ENCODE measurements at regions not wholly inside any gene's neighbourhood (a gene's known extent, or its start where the extent isn't known, plus 50 kb on each side); places are given as distances from the start of the nearest gene placed in this dataset.

- TF ChIP-seq, protein P1, sequence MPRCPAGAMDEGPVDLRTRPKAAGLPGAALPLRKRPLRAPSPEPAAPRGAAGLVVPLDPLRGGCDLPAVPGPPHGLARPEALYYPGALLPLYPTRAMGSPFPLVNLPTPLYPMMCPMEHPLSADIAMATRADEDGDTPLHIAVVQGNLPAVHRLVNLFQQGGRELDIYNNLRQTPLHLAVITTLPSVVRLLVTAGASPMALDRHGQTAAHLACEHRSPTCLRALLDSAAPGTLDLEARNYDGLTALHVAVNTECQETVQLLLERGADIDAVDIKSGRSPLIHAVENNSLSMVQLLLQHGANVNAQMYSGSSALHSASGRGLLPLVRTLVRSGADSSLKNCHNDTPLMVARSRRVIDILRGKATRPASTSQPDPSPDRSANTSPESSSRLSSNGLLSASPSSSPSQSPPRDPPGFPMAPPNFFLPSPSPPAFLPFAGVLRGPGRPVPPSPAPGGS (IDR thresholded peaks at IDR 0.05), result no peak
- no peak for TF ChIP-seq EHF (CRISPR knock-in tag; IDR thresholded peaks at IDR 0.05)
Measured at GRCh38 chr17:79152110-79152509, 77.5 kb downstream of the ENGASE start (continued).

- no peak for FAIRE-seq
- WGBS (ENCODE audit: missing lambda C conversion rate), result 56% methylated on average over 16 of the region's 19 CpGs
Measured at GRCh38 chr17:79150799-79151198, 76.2 kb downstream of the ENGASE start.

GRCh38 chr17:79150035-79150733 lies 75.6 kb downstream of the ENGASE start:
- H3K4me1 ChIP-seq, result peaks cover 10% of the 10 kb centered on the region; the same call in 1 of the 3 replicates
- no peak for DNase-seq (ENCODE audit: low read depth in 1 of 2, low spot score in 1 of 2)
- ChIA-PET CTCF (interaction anchor here (1.0 to 1.4 kb wide), 4 partner anchors 9 to 243 kb away, joined by 3 read pairs; no protein-coding TSS in a partner anchor), POLR2A (no interaction called here)
- no peaks in the 10 kb centered on the region for H3K9me3 ChIP-seq
- FAIRE-seq, result no peak
- peak in 1 of 2 experiments; percentile 5; a peak in 2 of 6 replicates for ATAC-seq
- WGBS (ENCODE audit: missing lambda C conversion rate), result 58% methylated on average over 14 of the region's 14 CpGs
- H3K4me3 ChIP-seq, result no peak overlapping the region
- TF ChIP-seq FOSL2 (IDR thresholded peaks at IDR 0.05) (no peak), FOSL2 (CRISPR knock-in tag; IDR thresholded peaks at IDR 0.05) (no peak), RCOR1 (IDR thresholded peaks at IDR 0.05; ENCODE audit: low read depth, low read length) (no peak), NFE2L2 (conservative IDR thresholded peaks at IDR 0.05; ENCODE audit: low read length) (no peak), JUNB (IDR thresholded peaks at IDR 0.05) (no peak), KDM5A (IDR thresholded peaks at IDR 0.05) (no peak), FOSB (CRISPR knock-in tag; IDR thresholded peaks at IDR 0.05) (no peak)
- TF ChIP-seq, protein P2, sequence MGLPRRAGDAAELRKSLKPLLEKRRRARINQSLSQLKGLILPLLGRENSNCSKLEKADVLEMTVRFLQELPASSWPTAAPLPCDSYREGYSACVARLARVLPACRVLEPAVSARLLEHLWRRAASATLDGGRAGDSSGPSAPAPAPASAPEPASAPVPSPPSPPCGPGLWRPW (IDR thresholded peaks at IDR 0.05), result no peak
- H3K27ac ChIP-seq, result no peak overlapping the region
- H3K4me2 ChIP-seq, result no peak overlapping the region

More at GRCh38 chr17:79150799-79151198, 76.2 kb downstream of the ENGASE start:
- CTCF ChIA-PET, result interaction anchor here (1.0 to 1.4 kb wide), 2 partner anchors 10 to 242 kb away, joined by 3 read pairs; no protein-coding TSS in a partner anchor
- H3K27ac ChIP-seq, result no peak overlapping the region
- no peak overlapping the region for H3K4me2 ChIP-seq
- POLR2A ChIA-PET, result no interaction called here
- no peak overlapping the region for H3K4me3 ChIP-seq
- H3K9me3 ChIP-seq, result no peaks in the 10 kb centered on the region
- peaks cover 10% of the 10 kb centered on the region; the same call in 1 of the 3 replicates for H3K4me1 ChIP-seq
- no peak for TF ChIP-seq NR3C1 (IDR thresholded peaks at IDR 0.05)
- TF ChIP-seq, protein P3, sequence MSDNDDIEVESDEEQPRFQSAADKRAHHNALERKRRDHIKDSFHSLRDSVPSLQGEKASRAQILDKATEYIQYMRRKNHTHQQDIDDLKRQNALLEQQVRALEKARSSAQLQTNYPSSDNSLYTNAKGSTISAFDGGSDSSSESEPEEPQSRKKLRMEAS (IDR thresholded peaks at IDR 0.05), result no peak
- TF ChIP-seq RAD21 (conservative IDR thresholded peaks at IDR 0.05 in 1 of 2, IDR thresholded peaks at IDR 0.05 in 1 of 2), result no peak
- TF ChIP-seq RNF2 (IDR thresholded peaks at IDR 0.05; ENCODE audit: borderline replicate concordance, low read depth), result no peak
- TF ChIP-seq EP300 (IDR thresholded peaks at IDR 0.05), result no peak
- no peak for TF ChIP-seq FOSB (CRISPR knock-in tag; IDR thresholded peaks at IDR 0.05)
- TF ChIP-seq TFCP2L1 (CRISPR knock-in tag; IDR thresholded peaks at IDR 0.05), result no peak
- TF ChIP-seq PHF8 (IDR thresholded peaks at IDR 0.05; ENCODE audit: borderline replicate concordance, low read depth), result no peak
- ATAC-seq (peak in 1 of 2 experiments; percentile 16; a peak in 2 of 6 replicates), DNase-seq (ENCODE audit: low read depth in 1 of 2, low spot score in 1 of 2) (no peak)

DNA sequence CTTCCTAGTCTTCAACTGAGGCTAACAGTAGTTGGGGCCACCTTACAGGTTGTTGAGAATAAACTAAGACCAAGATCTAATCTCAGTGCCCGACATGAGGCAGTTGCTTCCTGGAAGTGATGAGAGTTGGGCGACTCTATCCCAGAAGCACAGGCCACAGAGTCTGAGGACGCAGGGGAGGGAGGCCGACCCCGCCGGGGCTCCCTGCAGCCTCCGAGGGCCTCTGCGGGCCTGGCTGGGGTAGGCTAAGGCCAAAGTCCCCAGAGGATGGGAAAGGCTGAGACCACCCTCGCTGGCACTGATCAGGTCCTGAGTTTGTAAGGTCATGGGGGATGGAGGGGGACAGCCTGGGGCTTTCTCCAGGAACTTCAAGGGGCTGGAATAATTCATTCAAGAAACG lies 74.0 kb downstream of the ENGASE start:
- no peaks in the 10 kb centered on the region for H3K9me3 ChIP-seq
- DNase-seq (ENCODE audit: low read depth in 1 of 2, low spot score in 1 of 2) (no peak), ATAC-seq (no peak), FAIRE-seq (no peak)
- no peak overlapping the region for H3K4me2 ChIP-seq
- no peak overlapping the region for H3K4me3 ChIP-seq
- WGBS (ENCODE audit: missing lambda C conversion rate), result 85% methylated on average over 10 of the region's 10 CpGs
- no peak overlapping the region for H3K27ac ChIP-seq
- TF ChIP-seq TFCP2L1 (CRISPR knock-in tag; IDR thresholded peaks at IDR 0.05), result no peak
- TF ChIP-seq JUN (IDR thresholded peaks at IDR 0.05), result no peak
- TF ChIP-seq NR3C1 (IDR thresholded peaks at IDR 0.05), result no peak
- TF ChIP-seq HDAC2 (IDR thresholded peaks at IDR 0.05), result no peak
- TF ChIP-seq HOXB5 (CRISPR knock-in tag; IDR thresholded peaks at IDR 0.05), result no peak
- TF ChIP-seq RFX5 (IDR thresholded peaks at IDR 0.05), result no peak
- no peak for TF ChIP-seq CBX8 (IDR thresholded peaks at IDR 0.05)
- TF ChIP-seq HOXA7 (CRISPR knock-in tag; IDR thresholded peaks at IDR 0.05), result no peak
- TF ChIP-seq CBX2 (IDR thresholded peaks at IDR 0.05; ENCODE audit: borderline replicate concordance, low read depth), result no peak
- no peak for TF ChIP-seq FOXS1 (CRISPR knock-in tag; IDR thresholded peaks at IDR 0.05)
- TF ChIP-seq EP300 (IDR thresholded peaks at IDR 0.05), result no peak
- TF ChIP-seq MAZ (IDR thresholded peaks at IDR 0.05; ENCODE audit: borderline replicate concordance, low read depth, low read length), result no peak
- TF ChIP-seq GATA3 (IDR thresholded peaks at IDR 0.05; ENCODE audit: borderline replicate concordance), result no peak
- TF ChIP-seq MYC (IDR thresholded peaks at IDR 0.05; ENCODE audit: borderline replicate concordance, low read length), result no peak
- TF ChIP-seq, protein P3 (IDR thresholded peaks at IDR 0.05), result no peak
- ChIA-PET CTCF (no interaction called here), POLR2A (no interaction called here)
- peaks cover 10% of the 10 kb centered on the region; the same call in 1 of the 3 replicates for H3K4me1 ChIP-seq

Data from A549 (cell line).